DND-41 (cell line): ENCODE measurements at regions not wholly inside any gene's neighbourhood (a gene's known extent, or its start where the extent isn't known, plus 50 kb on each side); places are given as distances from the start of the nearest gene placed in this dataset.

Experiments
- ATAC-seq: fragments of 200-7000 bp; cut with Tn5 transposase; 3 replicates; pipeline ENCODE4 v1.9.1; 2021; ENCODE audit warnings: low read depth; ENCODE audit not compliant: insufficient read depth
- DNase-seq: peaks from one replicate; pipeline ENCODE4 v3.0.0-alpha.2; 2020
- H2AFZ ChIP-seq: 2 replicates; pipeline ENCODE4 v1.6.0; 2012; ENCODE audit warnings: low read depth, low read length
- H3K27ac ChIP-seq: 2 replicates; pipeline ENCODE4 v1.5.1; 2012; ENCODE audit warnings: low read length, inconsistent platforms
- H3K27me3 ChIP-seq: fragments of 200-600 bp; sonication (generic); 2 replicates; pipeline ENCODE4 v1.6.0; 2012; ENCODE audit warnings: low read length, mild to moderate bottlenecking, inconsistent platforms; ENCODE audit not compliant: insufficient read depth, poor library complexity
- H3K36me3 ChIP-seq: 2 replicates; pipeline ENCODE4 v1.5.1; 2012; ENCODE audit warnings: low read length, inconsistent platforms; ENCODE audit not compliant: insufficient read depth
- H3K4me1 ChIP-seq: 2 replicates; pipeline ENCODE4 v1.5.1; 2012; ENCODE audit warnings: mild to moderate bottlenecking, low read length; ENCODE audit not compliant: insufficient read depth
- H3K4me2 ChIP-seq: 2 replicates; pipeline ENCODE4 v1.6.0; 2012; ENCODE audit warnings: mild to moderate bottlenecking, moderate library complexity, low read length, inconsistent platforms; ENCODE audit not compliant: insufficient read depth
- H3K4me3 ChIP-seq, 2 experiments: fragments of 200-600 bp in 1 of 2; shearing (Covaris generic) in 1 of 2; 2 replicates each; pipeline ENCODE4 v1.5.1; 2012 to 2016; ENCODE audit warnings: inconsistent platforms in 2 of 2, low read length in 2 of 2, mild to moderate bottlenecking in 2 of 2, low read depth in 1 of 2, moderate library complexity in 1 of 2
- H3K79me2 ChIP-seq: 2 replicates; pipeline ENCODE4 v1.6.0; 2012; ENCODE audit warnings: low read length, inconsistent platforms; ENCODE audit not compliant: insufficient read depth
- H3K9ac ChIP-seq: 2 replicates; pipeline ENCODE4 v1.6.0; 2012; ENCODE audit warnings: low read depth, mild to moderate bottlenecking, inconsistent platforms, low read length, moderate library complexity
- H3K9me3 ChIP-seq: 2 replicates; pipeline ENCODE4 v1.5.1; 2012; ENCODE audit warnings: low read length, moderate library complexity, mild to moderate bottlenecking, inconsistent platforms; ENCODE audit not compliant: insufficient read depth, severe bottlenecking
- H4K20me1 ChIP-seq: 2 replicates; pipeline ENCODE4 v1.6.0; 2012; ENCODE audit warnings: low read length; ENCODE audit not compliant: insufficient read depth
- CTCF ChIP-seq: IDR thresholded peaks from 2 replicates; pipeline ENCODE4 v1.5.1; 2012; ENCODE audit warnings: borderline replicate concordance, low read length, moderate library complexity, mild to moderate bottlenecking; ENCODE audit not compliant: poor library complexity, severe bottlenecking; ENCODE audit errors: extremely low read depth
- EZH2 ChIP-seq: IDR thresholded peaks from 3 replicates; pipeline ENCODE4 v1.6.1; 2012; ENCODE audit warnings: borderline replicate concordance, low read depth, mild to moderate bottlenecking, moderate library complexity, low read length, inconsistent platforms; ENCODE audit not compliant: severe bottlenecking

GRCh38 chr1:182279724-182280503 is 111.7 kb downstream of the GLUL start:
- Histone ChIP-seq H4K20me1 (no peaks in the 10 kb centered on the region), H3K9me3 (no peaks in the 10 kb centered on the region), H3K36me3 (no peaks in the 10 kb centered on the region), H2AFZ (no peak overlapping the region), H3K9ac (no peak overlapping the region), H3K27ac (no peak overlapping the region), H3K4me3 (no peak overlapping the region), H3K27me3 (no peaks in the 10 kb centered on the region), H3K79me2 (no peaks in the 10 kb centered on the region), H3K4me2 (no peak overlapping the region), H3K4me1 (0 out of 2 replicates have a peak, but pooled peaks cover 2% of the 10 kb centered on the region)
- DNase-seq (no peak), ATAC-seq (no peak)
- no peak for TF ChIP-seq EZH2
- no peak for TF ChIP-seq CTCF

- TF ChIP-seq EZH2 (no peak), CTCF (no peak)
- H3K36me3 ChIP-seq = no peaks in the 10 kb centered on the region
- DNase-seq (no peak), ATAC-seq (no peak)
- no peaks in the 10 kb centered on the region for H3K4me1 ChIP-seq
- no peaks in the 10 kb centered on the region for H3K27me3 ChIP-seq
- no peaks in the 10 kb centered on the region for H3K9me3 ChIP-seq
- H3K79me2 ChIP-seq = no peaks in the 10 kb centered on the region
- H2AFZ ChIP-seq = no peak overlapping the region
- H3K27ac ChIP-seq = no peak overlapping the region
- H3K4me3 ChIP-seq = no peak overlapping the region
- no peaks in the 10 kb centered on the region for H4K20me1 ChIP-seq
- H3K4me2 ChIP-seq = no peak overlapping the region
- no peak overlapping the region for H3K9ac ChIP-seq
Measured at GRCh38 chr1:182279302-182279701, 112.3 kb downstream of the GLUL start.

- no peak for TF ChIP-seq EZH2
- no peak for TF ChIP-seq CTCF
- Histone ChIP-seq H3K27ac (no peak overlapping the region), H3K4me2 (no peak overlapping the region), H3K9ac (no peak overlapping the region), H3K79me2 (no peaks in the 10 kb centered on the region), H3K27me3 (no peaks in the 10 kb centered on the region), H2AFZ (0 out of 2 replicates have a peak overlapping the region, but pooled peaks have one; percentile 21), H3K9me3 (no peaks in the 10 kb centered on the region), H3K36me3 (no peaks in the 10 kb centered on the region), H3K4me1 (no peaks in the 10 kb centered on the region), H3K4me3 (no peak overlapping the region), H4K20me1 (no peaks in the 10 kb centered on the region)
- no peak for DNase-seq
- ATAC-seq = no peak
Measured at GRCh38 chr1:182278144-182279054, 113.2 kb downstream of the GLUL start.
